Suprapubic skin (tissue), 4 donors: ENCODE measurements at regions not wholly inside any gene's neighbourhood (a gene's known extent, or its start where the extent isn't known, plus 50 kb on each side); places are given as distances from the start of the nearest gene placed in this dataset.

Experiments
- DNase-seq, 2 donors: peaks; one replicate each; pipeline ENCODE4 v3.0.0-alpha.2; 2019; ENCODE audit warnings: low spot score in 2 of 2
- H3K27ac ChIP-seq: fragments of 200-600 bp; sonication (generic); one replicate; pipeline ENCODE4 v1.5.1; 2019
- H3K27me3 ChIP-seq: fragments of 200-600 bp; sonication (generic); one replicate; pipeline ENCODE4 v1.5.1; 2019
- H3K36me3 ChIP-seq: fragments of 200-600 bp; sonication (generic); one replicate; pipeline ENCODE4 v1.5.1; 2019
- H3K4me1 ChIP-seq: fragments of 200-600 bp; sonication (generic); one replicate; pipeline ENCODE4 v1.5.1; 2019
- H3K4me3 ChIP-seq: fragments of 200-600 bp; sonication (generic); one replicate; pipeline ENCODE4 v1.5.1; 2019; ENCODE audit warnings: mild to moderate bottlenecking
- H3K9me3 ChIP-seq: fragments of 200-600 bp; sonication (generic); one replicate; pipeline ENCODE4 v1.5.1; 2019
- CTCF ChIP-seq, 2 donors: fragments of 200-600 bp in 1 of 2; fragments of 450-650 bp in 1 of 2; sonication (generic) in 1 of 2; IDR thresholded peaks; one replicate each; pipeline ENCODE4 v1.5.1; 2016 to 2019; ENCODE audit warnings: antibody characterized with exemption in 2 of 2, mild to moderate bottlenecking in 1 of 2, moderate library complexity in 1 of 2
- EP300 ChIP-seq: sonication (generic); formaldehyde crosslinking; IDR thresholded peaks from one replicate; pipeline ENCODE4 v1.6.1; 2017; ENCODE audit warnings: antibody characterized with exemption
- POLR2A ChIP-seq, 2 donors: fragments of 450-650 bp; IDR thresholded peaks; one replicate each; pipeline ENCODE4 v1.6.1; 2017; ENCODE audit warnings: antibody characterized with exemption in 2 of 2, mild to moderate bottlenecking in 2 of 2, moderate library complexity in 2 of 2
- POLR2AphosphoS5 ChIP-seq, 3 donors: sonication (generic); formaldehyde crosslinking; IDR thresholded peaks; one replicate each; pipeline ENCODE4 v1.6.1; 2017; ENCODE audit warnings: antibody characterized with exemption in 3 of 3
- WGBS: methylation state at CpG from one replicate; pipeline ENCODE4 v1.1.5; 2018; 5-methylcytosine and 5-hydroxymethylcytosine counted together

- Histone ChIP-seq H3K4me3 (no peak overlapping the region), H3K27ac (no peak overlapping the region), H3K36me3 (no peaks in the 10 kb centered on the region), H3K9me3 (no peaks in the 10 kb centered on the region), H3K4me1 (no peaks in the 10 kb centered on the region), H3K27me3 (no peaks in the 10 kb centered on the region)
- WGBS, result 81% methylated on average over 4 of the region's 4 CpGs
- TF ChIP-seq EP300 (no peak), CTCF (IDR thresholded peaks at IDR 0.05) (no peak), POLR2A (IDR thresholded peaks at IDR 0.05) (no peak), POLR2AphosphoS5 (IDR thresholded peaks at IDR 0.05) (no peak)
- no peak for DNase-seq
These were observed 1378.7 kb upstream of the C9orf72 start for GRCh38 chr9:28951945-28952344.

- TF ChIP-seq CTCF (IDR thresholded peaks at IDR 0.05) (no peak), POLR2A (IDR thresholded peaks at IDR 0.05) (no peak), POLR2AphosphoS5 (IDR thresholded peaks at IDR 0.05) (no peak), EP300 (no peak)
- Histone ChIP-seq H3K4me3 (no peak overlapping the region), H3K27ac (no peak overlapping the region), H3K9me3 (no peaks in the 10 kb centered on the region), H3K4me1 (no peaks in the 10 kb centered on the region), H3K36me3 (no peaks in the 10 kb centered on the region), H3K27me3 (no peaks in the 10 kb centered on the region)
- no peak for DNase-seq
- WGBS, result 58% methylated on average over 3 of the region's 3 CpGs
These were observed 1383.0 kb upstream of the C9orf72 start for GRCh38 chr9:28956116-28956880.

- H3K4me1 ChIP-seq, result no peaks in the 10 kb centered on the region
- TF ChIP-seq EP300, result no peak
- no peak for TF ChIP-seq POLR2A (IDR thresholded peaks at IDR 0.05)
- TF ChIP-seq POLR2AphosphoS5 (IDR thresholded peaks at IDR 0.05), result no peak
- no peak for TF ChIP-seq CTCF (IDR thresholded peaks at IDR 0.05)
- H3K27ac ChIP-seq, result no peak overlapping the region
These were observed 1387.3 kb upstream of the C9orf72 start for GRCh38 chr9:28960602-28961001.

GRCh38 chr9:28961623-28962022 lies 1388.3 kb upstream of the C9orf72 start:
- no peaks in the 10 kb centered on the region for H3K9me3 ChIP-seq
- no peaks in the 10 kb centered on the region for H3K36me3 ChIP-seq
- H3K4me3 ChIP-seq, result no peak overlapping the region
- no peak overlapping the region for H3K27ac ChIP-seq
- no peaks in the 10 kb centered on the region for H3K27me3 ChIP-seq
- no peak for DNase-seq
- no peak for TF ChIP-seq EP300
- TF ChIP-seq POLR2AphosphoS5 (IDR thresholded peaks at IDR 0.05), result no peak
- no peak for TF ChIP-seq POLR2A (IDR thresholded peaks at IDR 0.05)
- no peak for TF ChIP-seq CTCF (IDR thresholded peaks at IDR 0.05)
- WGBS, result 68% methylated on average over 3 of the region's 3 CpGs
- H3K4me1 ChIP-seq, result no peaks in the 10 kb centered on the region

More at GRCh38 chr9:28960602-28961001, 1387.3 kb upstream of the C9orf72 start:
- no peak for DNase-seq
- H3K27me3 ChIP-seq, result no peaks in the 10 kb centered on the region
- no peaks in the 10 kb centered on the region for H3K9me3 ChIP-seq
- no peaks in the 10 kb centered on the region for H3K36me3 ChIP-seq
- H3K4me3 ChIP-seq, result no peak overlapping the region

GRCh38 chr9:28967226-28967625 lies 1393.9 kb upstream of the C9orf72 start:
- Histone ChIP-seq H3K27me3 (no peaks in the 10 kb centered on the region), H3K27ac (no peak overlapping the region), H3K4me3 (no peak overlapping the region), H3K36me3 (no peaks in the 10 kb centered on the region), H3K4me1 (no peaks in the 10 kb centered on the region), H3K9me3 (no peaks in the 10 kb centered on the region)
- TF ChIP-seq CTCF (IDR thresholded peaks at IDR 0.05) (no peak), POLR2A (IDR thresholded peaks at IDR 0.05) (no peak), POLR2AphosphoS5 (IDR thresholded peaks at IDR 0.05) (no peak), EP300 (no peak)
- no peak for DNase-seq
